GM10248 (cell line): ENCODE measurements at regions not wholly inside any gene's neighbourhood (a gene's known extent, or its start where the extent isn't known, plus 50 kb on each side); places are given as distances from the start of the nearest gene placed in this dataset.
"Not testable (repeated sequence)": the region's sequence is repeated elsewhere in the genome, so short reads cannot be mapped to it uniquely, and the experiment has no call there.

Experiments used
- CTCF ChIA-PET: fragments of 300-600 bp; sonication (Branson Sonifier 250); formaldehyde crosslinking; extraction: SDS; loops from one replicate; lab custom pipeline; 2021; ENCODE audit warnings: antibody characterized with exemption; lab: Yijun Ruan, JAX
- POLR2A ChIA-PET: fragments of 350-650 bp; sonication (Branson Sonifier 250); formaldehyde crosslinking; extraction: SDS; loops from one replicate; lab custom pipeline; 2020; ENCODE audit warnings: antibody characterized with exemption; lab: Yijun Ruan, JAX
- DNase-seq: peaks from one replicate; pipeline ENCODE4 v3.0.0; 2012; ENCODE audit errors: extremely low spot score
- TF ChIP-seq, protein P1 (sequence below): IDR thresholded peaks from 2 replicates; pipeline ENCODE4 v1.5.1; 2012; ENCODE audit warnings: mild to moderate bottlenecking, low read depth; ENCODE audit errors: extremely low read depth, missing control alignments, control extremely low read depth

DNA sequence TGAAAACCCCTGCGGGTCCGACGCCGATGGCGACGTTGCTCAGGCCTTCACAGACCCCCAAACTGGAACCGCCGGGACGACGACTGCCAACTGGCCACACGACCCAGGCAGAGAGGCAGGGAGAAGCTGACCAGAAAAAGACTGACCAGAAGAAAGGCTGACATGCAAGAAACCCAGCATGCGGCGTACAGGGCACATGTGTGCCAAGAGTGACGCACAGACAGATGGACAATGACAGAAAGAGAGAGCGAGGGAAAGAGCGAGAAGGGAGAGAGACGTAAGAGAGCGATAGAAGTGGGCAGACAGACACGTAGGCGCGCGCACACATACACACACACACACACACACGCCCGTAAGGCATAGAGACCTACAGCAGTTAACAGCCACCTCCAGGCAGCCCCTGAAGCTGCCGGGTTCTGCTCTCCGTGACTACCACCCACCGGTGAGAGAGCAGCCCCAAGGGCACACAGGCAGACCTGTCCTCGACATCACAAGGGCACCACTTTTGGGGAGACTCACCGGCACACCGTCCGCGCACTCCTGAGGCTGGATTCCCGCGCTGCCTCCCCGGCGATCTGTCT lies 67.2 kb upstream of the ZNF527 start:
- CTCF ChIA-PET = no interaction called here
- DNase-seq = no peak
- POLR2A ChIA-PET = no interaction called here
- TF ChIP-seq, protein P1, sequence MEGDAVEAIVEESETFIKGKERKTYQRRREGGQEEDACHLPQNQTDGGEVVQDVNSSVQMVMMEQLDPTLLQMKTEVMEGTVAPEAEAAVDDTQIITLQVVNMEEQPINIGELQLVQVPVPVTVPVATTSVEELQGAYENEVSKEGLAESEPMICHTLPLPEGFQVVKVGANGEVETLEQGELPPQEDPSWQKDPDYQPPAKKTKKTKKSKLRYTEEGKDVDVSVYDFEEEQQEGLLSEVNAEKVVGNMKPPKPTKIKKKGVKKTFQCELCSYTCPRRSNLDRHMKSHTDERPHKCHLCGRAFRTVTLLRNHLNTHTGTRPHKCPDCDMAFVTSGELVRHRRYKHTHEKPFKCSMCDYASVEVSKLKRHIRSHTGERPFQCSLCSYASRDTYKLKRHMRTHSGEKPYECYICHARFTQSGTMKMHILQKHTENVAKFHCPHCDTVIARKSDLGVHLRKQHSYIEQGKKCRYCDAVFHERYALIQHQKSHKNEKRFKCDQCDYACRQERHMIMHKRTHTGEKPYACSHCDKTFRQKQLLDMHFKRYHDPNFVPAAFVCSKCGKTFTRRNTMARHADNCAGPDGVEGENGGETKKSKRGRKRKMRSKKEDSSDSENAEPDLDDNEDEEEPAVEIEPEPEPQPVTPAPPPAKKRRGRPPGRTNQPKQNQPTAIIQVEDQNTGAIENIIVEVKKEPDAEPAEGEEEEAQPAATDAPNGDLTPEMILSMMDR = no peak

DNA sequence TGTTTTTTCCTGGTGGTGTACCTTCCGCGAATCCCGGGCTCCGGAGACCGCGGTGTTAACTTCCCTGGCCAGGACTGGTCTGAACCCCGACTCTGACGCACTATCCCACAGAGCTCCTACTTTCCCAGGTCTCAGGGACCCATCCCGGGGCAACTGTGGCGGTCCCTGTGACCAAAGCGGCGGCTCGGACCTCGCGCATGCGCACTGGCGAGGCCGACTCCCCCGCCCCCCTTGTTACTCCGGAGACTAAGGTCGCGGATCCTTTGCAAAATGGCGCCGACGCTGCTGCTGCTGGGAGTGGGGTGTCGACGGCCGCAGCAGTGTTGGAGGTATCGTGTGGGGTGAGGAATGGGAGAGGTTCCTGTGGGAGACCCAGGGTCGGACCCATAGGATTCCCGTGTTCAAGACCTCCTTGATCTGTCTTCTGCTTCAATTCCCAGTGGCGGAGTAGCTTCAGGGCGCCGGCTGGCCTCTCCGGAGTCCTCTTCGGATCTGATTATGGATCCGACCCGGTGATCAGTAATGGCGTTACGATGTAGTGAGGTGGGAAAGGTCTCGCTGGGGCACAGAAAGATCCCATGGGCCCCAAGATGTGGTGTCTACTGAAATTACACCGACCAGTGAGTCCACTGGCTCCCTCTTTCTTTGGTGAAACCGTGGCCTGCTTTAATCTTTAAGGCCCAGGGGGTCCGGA lies 66.6 kb upstream of the ZNF527 start:
- ChIA-PET CTCF (no interaction called here), POLR2A (no interaction called here)
- no peak for DNase-seq
- TF ChIP-seq, protein P1 = no peak

DNA sequence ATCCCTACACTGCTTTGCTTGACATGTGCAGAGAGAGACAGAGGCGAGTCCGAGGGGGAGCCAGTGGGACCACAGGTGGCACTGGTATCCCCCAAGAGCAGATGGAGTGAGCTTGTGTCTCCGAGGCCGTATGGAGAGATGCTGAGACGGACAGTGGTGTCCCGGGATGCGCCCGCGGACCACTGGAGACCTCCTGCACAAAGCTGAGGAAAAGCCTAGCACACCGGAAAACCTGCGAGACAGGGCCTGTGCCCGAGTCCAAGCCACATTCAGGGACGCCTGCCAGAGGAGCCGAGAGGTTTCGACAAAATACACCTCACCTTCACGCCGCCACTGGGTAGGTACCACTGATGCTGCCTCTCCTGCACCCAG lies 66.0 kb upstream of the ZNF527 start:
- TF ChIP-seq, protein P1 = no peak
- POLR2A ChIA-PET = no interaction called here
- DNase-seq = no peak
- CTCF ChIA-PET = no interaction called here

DNA sequence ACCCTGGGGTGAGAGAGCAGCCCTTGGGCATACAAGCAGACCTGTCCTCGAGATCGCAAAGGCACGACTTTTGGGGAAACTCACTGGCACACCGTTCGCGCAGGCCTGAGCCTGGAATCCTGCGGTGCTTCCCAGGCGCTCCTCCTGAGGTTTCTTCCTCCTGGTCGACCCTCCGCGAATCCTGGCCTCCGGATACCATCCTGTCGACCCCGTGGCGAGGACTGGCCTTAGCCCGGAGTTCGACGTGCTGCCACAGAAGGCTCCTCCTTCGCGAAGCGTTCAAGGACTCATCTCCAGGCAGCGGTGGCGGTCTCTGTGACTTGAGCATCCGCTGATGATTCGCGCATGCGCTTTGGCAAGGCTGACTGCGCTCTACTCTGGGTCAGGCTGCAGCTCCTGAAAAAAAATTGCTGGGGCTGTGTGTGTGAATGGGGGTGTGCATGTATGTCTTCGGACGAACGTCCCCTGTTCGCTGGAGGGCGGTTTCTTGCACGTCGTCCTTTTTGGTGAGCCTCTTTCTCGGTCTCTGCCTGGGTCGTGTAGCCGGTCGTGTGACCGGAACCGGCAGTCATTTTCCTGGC lies 64.4 kb upstream of the ZNF527 start:
- no peak for DNase-seq
- TF ChIP-seq, protein P1 = no peak
- ChIA-PET POLR2A (no interaction called here), CTCF (no interaction called here)

DNA sequence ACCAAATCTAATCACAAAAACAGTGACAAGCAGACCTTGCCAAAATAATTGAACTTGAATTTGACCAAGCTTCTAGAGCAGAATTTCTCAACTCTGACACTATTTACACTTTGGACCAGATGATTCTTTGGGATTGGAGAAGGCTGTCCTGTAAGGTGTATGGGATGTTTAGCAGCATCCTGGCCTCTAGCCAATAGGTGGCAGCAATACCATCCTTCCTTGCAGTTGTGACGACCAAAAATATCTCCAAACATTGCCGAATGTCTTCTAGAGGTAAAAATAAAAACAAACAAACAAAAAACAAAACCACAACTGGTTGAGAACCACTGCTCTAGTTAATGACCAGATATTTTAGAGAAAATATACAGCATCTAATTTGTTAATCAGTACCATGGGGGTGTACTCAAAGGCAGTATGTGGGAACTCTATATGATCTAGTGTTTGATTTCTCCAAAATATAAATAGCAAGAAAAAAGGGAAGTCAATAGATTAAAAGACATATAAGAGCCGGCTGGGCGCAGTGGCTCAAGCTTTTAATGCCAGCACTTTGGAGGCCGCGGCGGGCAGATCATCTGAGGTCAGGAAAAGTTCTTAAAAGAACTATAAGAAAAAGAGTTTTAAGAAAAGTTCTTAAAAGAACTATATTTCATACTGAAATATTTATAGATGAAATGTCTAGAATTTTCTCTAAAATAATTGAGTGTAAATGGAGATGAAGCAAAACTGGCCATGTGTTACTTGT lies 60.9 kb upstream of the ZNF527 start:
- no peak for DNase-seq
- TF ChIP-seq, protein P1 = no peak
- POLR2A ChIA-PET = no interaction called here
- CTCF ChIA-PET = no interaction called here

DNA sequence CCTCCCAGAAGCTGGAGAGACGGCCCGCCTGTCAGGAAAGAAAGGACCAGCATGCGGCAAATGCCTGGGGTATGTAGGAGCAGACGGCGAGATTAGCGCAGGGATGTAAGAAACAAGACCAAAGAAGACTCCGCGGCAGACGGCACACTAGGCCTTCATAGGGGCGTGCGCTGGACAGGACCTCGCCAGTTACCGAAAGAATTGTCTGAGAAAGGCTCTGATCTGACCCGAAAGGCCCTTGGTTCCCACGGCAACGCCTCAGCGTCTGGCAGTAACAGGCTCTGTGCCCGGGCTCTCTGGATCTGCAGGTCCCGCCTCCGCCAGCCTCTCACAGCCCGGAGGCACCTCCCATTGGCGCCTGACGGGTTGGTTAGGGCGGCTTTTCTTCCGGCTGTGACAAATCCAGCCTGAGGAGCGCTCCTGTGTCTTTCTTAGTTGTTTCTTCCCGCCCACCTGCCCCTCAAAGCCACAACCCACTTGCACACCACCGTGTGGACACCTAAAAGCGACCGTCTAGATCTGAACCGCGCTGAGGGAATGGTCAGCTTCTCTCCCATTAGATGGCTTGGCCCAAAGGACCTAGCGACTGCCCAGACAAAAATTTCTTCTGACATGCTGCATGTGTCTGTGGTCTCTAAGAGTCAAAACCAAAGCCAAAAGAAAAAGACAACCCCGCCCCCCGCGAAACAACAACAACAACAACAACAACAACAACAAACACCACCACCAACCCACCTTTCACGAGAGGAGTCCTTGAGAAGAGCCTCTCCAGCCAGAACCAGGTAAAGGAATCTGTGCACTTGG lies 58.2 kb upstream of the ZNF527 start:
- DNase-seq, POLR2A ChIA-PET, CTCF ChIA-PET: not testable (repeated sequence)

DNA sequence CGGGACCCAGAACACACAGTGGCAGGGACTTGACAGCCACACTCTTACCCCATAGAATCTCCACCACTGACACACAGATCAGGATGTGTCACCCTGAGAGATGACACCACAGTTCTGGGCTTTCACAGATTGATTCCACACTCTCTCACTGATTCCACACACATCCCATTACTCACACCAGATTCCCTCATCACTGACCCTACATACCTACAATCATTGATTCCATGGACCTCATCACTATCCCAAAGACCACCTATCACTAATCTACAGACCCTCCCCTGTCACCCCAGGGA lies 57.6 kb upstream of the ZNF527 start:
- no peak for DNase-seq
- TF ChIP-seq, protein P1 = no peak
- ChIA-PET POLR2A (no interaction called here), CTCF (no interaction called here)
